UCSD-AML1 (cell line): ENCODE measurements at regions not wholly inside any gene's neighbourhood (a gene's known extent, or its start where the extent isn't known, plus 50 kb on each side); places are given as distances from the start of the nearest gene placed in this dataset.
"Not testable (repeated sequence)": the region's sequence is repeated elsewhere in the genome, so short reads cannot be mapped to it uniquely, and the experiment has no call there.

ENCODE experiments used
- DNase-seq: peaks from one replicate; lab custom pipeline; 2025; ENCODE audit not compliant: unreplicated experiment; lab: John Stamatoyannopoulos, UW

DNA sequence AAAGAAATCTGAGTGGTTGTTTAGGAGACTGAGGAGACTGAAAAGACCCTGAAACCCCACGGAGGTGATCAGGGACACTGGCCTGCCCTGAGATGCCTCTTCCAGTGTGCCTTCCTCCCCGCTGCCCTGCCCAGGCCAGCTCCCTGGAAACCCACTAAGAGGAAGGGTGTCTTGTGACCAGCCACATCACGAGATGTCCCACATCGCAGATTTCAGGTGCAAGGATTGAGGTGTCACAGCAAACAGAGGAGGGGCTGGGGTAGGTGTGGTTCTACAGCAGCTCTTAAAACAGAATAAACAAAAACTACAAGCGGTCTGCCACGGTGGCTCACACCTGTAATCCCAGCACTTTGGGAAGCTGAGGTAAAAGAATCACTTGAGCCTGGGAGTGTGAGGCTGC lies 184.3 kb upstream of the C14orf180 start:
- DNase-seq = no peak

DNA sequence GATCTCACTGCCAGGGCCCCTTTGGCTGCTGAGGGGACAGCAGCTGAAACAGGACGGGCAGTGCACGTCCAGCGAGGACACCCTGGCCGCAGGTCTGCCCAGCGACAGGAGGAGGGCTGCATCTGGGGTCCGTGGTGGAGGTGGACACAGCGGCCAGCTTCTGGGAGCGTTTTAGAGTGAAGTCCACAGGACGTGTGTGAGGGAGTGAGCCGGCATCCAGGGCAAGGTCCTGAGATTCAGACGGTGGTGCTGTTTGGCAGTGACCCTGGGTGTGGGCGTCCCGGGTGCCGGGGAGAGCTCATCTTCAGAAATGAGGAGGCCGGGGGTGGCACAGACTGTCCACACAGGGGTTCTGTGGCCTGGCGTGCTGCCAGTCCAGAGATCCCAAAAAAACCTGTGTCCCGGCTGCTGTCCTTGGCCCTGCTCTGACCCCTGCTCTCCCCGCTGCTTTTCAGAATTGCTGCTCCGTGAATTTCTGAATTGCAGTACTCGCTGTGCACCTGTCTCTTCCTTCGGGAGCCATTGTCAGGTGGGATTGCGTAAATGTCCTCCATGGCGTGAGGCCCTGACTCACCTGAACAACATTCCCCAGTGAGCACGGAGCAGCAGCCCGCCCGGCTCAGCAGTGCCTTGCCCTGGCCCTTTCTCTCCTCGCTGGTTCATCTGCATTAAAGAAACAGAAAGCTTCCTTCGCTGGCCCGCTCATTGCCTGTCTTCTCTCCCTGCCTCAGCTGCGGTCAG lies 183.5 kb upstream of the C14orf180 start:
- no peak for DNase-seq

DNA sequence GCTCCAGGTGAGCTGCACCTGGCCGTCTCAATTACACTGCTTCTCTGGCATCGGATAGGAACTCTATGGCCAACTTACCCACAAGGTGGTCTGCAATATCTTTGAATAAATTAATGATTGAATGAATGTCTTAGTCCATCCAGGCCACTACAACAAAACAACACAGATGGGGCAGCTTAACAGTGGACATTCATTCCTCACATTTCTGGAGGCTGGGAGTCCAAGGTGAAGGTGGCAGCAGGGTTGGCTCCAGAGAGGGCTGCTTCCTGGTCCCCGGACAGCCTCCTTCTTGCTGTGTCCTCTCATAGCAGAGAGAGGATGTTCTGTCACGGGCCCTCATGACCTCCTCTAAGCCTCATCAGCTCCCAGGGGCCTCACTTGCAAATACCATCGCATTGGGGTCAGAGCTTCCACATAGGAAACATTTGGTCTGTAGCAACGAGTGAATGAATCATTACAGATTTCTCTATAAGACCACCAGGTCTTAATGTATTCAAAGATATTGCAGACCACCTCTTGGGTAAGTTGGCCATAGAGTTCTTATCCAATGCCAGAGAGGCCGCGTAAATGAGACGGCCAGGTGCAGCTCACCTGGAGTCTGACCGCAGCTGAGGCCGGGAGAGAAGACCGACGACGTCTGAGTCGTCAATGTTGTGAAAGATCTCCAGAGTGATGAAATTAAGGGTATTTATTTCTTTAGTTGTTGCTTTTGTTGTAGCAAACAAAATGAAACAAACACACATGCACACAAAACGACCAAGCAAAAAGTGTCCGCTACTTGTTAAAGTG lies 182.7 kb upstream of the C14orf180 start:
- DNase-seq = no peak

DNA sequence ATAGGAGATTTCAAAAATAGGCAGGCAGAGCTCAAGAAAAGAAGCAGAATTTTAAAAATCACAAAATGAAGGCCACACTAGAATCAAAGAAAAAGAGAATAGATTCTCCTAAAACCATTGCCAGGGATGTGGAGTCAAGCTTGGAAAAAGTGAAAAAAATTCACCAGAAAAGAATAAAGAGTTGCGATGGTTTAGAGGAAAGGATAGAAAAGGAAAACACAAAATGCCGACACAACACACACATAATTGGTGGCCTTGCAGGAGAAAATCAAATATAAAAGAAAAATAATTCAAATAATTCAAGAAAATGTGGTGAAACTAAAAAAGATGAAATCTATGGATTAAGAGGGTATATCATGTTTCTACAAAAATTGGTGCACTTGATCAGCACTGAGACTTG lies 181.6 kb upstream of the C14orf180 start:
- no peak for DNase-seq

DNA sequence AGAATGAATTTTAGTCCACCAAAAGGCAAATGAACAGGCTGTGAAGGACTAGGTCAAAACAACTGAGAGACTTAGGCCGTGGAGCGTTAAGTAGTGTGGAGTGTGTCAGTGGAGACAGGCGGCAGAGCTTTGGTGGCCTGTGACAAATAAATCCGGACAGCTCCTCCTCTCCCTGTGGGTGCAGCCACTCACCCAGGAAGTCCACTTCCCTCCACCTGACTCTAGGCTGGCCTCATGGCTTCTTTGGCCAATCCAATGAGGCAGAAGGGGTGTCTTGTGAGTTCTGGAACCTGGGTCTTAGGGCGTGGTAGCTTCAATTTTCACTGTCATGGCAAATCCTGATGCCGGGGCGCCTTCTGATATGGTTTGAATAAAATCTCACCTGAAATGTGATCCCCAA lies 180.9 kb upstream of the C14orf180 start:
- DNase-seq = no peak

DNA sequence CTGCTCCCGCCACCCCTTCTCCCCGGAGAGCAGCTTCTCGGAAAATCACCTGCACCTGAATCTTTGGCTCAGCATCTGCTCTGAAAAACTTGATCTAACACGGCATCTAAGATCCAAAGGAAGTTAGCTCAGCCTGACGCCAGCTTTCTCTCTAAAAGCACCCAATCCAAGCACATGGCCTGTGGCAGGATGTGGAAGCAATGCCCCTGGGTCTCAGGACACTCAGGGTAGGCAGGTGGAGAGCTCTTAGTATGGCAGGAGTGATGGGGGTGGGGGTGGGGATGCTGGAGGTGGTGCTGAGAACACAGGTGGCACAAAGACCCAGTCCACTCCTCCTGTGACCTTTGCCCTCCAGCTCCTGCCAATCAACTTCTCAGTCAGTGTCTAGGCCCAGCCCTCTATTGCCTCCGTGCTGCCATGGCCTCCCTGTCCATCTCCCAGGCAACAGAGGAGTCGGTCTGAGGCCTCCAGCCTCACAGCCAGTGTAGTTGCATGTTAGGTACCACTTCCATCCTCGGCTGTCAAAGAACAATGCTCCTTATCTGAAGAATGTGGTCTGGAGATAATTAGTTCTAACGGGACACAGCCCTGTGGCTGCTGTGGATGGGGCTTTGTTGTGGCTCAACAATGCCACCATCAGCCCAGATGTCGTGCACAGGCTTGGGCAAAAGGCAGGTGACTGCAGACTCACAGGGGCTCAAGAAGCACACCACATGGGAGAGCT lies 180.0 kb upstream of the C14orf180 start:
- no peak for DNase-seq

DNA sequence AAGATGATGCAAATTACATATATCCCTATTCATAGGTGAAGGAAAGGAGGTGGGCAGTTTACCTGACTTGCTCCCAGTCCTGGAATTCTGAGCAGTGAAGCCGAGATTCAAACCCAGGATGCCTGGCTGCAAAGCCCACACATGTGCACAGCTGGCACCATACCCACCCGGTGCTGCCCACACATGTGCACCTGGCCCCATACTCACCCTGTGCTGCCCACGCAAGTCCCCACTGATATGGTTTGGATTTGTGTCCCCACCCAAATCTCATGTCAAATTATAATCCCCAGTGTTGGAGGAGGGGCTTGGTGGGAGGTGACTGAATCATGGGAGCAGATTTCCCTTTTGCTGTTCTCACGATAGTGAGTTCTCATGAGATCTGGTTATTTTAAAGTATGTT lies 179.2 kb upstream of the C14orf180 start:
- DNase-seq = no peak

DNA sequence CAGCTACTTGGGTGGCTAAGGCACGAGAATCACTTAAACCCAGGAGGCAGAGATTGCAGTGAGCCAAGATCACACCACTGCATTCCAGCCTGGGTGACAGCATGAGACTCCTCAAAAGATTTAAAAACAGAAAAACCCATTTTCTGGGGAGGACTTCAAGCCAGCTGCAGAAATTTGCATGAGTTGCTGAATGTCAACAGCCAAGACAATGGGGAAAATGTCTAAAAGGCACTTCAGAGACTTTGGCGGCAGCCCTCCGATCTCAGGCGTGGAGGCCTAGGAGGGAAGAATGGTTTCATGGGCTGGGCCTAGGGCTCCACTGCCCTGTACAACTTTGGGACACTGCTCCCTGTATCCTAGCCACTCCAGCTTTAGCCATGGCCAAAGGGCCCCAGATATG lies 177.8 kb upstream of the C14orf180 start:
- no peak for DNase-seq

DNA sequence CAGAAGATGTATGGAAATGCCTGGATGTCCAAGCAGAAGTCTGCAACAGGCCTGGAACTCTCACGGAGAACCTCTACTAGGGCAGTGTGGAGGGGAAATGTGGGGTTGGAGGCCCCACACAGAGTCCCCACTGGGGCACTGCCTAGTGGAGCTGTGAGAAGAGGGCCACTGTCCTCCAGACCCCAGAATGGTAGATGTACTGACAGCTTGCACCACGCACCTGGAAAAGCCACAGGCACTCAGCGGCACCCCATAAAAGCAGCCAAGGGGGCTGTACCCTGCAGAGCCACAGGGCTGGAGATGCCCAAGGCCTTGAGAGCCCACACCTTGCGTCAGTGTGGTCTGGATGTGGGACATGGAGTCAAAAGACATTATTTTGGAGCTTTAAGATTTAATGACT lies 177.3 kb upstream of the C14orf180 start:
- DNase-seq = not testable (repeated sequence)

DNA sequence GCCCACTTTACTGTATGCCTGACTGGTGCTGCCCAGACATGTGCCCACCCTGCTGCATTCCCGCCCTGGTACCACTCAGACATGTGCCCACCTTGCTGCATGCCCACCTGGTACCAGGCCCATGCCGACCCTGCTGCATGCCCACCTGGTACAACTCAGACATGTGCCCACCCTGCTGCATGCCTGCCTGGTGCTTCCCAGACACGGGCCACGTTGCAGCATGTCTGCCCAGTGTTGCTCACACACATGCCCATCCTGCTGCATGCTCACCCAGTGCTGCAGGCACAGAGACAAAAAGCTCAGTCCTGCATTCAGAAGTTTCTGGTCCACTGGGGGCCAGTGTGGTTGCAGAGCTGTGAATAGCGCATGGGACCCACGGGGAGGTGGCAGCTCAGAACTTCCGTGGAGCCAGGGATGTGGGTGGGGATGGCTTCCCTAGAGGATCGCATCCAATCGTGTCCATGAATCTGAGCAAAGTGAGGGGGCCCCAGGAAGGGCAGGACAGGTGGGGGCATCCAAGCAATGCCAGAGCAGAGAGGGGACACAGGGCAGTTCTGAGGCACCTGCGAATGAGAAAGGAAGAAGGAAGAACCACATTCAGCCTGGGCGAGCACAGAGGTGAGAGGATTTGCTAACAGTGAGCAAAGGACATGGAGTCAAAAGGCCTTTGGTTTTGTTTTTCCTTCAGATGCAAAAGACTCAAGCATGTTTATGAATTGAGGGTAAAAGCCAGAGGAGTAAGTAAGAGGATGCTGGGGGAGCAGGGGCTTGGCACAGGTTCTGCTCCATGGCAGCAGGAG lies 175.9 kb upstream of the C14orf180 start:
- DNase-seq = no peak

DNA sequence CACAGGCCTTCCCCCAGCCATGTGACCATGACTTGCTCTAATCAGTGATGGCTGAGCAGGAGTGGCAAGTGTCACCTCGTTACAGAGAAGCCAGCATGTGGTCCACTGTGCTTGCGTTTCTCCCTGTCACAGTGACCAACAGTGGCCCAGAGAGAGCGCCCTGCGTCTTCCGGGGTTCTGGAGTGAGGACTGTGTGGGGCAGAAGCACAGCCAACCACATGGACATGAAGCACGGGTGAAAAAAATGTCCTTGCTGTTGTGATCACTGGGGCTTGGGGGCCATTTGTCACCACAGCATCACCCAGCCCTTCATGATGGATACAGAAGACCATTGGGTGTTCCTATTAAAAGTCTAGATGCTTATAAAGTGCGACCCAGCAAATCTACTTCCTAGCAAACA lies 174.6 kb upstream of the C14orf180 start:
- DNase-seq = no peak

DNA sequence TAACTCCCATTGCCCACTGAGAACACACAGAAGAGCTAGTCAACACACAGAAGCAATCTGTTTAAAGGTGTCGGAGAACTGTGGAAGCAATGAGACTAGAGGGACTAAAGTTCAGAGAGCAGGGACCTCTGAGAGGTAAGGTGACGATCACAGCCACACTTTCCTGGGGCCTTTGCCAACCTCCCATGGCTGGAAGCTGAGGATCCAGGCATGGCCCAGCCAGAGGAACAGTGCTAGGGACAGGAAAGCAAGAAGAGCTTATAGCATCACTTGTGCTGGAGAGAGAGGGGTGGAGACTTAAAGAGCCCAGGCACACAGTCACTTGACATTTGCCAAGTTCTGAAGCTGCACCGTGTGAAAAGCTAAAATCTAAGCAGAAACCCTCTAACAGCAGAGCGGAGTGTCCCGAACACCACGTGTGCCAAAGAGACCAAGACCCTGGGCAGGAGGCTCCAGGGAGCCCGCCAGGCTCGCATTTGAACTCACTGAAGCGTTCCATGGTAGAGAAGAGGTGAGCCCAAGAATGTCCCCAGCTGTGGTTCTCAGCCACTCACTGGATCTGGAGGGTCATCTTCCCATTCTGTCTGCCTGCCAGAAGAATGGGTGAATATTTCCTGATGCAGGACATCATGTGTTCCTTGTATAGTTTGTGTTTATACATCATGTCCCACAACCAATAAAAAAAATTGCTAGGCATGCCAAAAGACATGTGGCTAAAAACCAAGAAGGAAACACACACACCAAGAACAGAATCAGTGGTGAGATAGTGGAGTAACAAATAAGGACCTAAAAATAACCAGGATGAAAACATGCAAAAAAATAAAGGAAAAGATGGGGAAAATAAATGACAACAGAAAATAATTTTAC lies 174.0 kb upstream of the C14orf180 start:
- no peak for DNase-seq

DNA sequence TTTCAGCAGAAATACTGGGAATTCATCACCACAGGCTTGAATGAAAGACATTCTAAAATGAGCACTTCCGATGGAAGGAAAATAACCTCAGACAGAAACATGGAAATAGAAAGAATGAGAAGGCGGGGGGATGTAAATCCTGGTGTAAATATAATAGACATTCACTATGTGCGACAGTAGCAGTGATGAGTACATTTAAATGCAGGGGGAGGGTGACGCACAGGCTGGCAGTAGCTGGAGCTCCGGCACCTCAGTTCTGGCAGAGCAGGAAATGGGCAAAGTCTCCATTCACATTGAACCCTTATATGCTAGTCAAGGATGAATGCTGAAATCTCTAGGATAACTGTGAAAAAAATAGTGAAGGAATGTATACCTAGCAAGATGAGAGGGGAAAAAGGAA lies 172.7 kb upstream of the C14orf180 start:
- DNase-seq = no peak

DNA sequence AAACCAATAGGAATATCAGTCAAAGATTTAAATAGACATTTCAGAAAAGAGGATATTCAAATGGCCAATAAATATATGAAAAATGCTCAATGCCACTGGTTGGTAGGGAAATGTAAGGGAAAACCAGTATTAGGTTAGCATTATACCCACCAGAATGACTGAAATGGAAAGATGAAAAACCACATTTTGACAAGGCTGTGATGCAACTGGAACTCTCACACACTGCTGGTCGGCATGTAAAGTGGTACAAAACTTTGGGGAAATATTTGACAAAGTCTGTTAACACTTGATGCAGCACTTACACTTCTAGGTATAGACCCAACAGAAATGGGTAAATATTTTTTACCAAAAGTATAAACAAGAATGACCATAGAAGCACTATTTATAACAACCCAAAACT lies 163.2 kb upstream of the C14orf180 start:
- no peak for DNase-seq

DNA sequence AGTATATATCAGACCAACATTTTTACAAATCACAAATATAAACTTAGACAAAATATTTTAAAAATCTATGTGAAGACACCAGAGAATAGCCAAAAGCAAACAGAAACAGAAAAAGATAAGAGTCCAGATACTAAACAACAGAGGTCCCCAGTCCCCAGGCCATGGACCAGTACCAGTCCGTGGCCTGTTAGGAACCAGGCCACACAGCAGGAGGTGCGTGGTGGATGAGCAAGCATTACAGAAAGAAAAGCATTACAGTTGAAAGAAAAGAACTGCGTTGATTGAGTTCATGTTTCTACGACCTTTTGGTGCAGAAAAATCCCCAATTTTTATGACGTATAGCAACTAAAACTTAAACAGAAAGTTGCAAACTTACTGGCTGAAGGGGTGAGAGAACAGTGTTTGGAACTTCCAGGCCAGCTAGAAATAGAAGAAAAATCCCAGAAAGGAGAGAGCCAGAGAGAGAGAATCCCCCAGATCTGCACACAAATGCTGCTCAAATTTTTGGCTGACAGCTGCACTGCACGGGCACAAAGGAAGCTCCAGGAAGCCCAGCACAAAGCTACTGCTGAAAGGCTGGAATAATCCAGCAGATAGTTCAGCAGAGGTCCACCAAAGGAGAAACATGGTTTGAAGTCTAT lies 159.6 kb upstream of the C14orf180 start:
- no peak for DNase-seq

DNA sequence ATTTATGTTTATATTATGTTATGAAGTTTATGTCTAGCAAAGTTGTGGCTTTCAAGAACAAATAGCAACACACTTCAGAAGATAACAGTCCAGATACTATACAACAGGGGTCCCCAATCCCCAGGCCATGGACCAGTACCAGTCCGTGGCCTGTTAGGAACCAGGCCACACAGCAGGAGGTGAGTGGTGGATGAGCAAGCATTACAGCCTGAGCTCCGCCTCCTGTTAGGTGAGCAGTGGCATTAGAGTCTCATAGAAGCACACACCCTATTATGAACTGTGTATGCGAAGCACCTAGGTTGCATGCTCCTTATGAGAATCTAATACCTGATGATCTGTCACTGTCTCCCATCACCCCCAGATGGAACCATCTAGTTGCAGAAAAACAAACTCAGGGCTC lies 159.0 kb upstream of the C14orf180 start:
- not testable (repeated sequence) for DNase-seq

DNA sequence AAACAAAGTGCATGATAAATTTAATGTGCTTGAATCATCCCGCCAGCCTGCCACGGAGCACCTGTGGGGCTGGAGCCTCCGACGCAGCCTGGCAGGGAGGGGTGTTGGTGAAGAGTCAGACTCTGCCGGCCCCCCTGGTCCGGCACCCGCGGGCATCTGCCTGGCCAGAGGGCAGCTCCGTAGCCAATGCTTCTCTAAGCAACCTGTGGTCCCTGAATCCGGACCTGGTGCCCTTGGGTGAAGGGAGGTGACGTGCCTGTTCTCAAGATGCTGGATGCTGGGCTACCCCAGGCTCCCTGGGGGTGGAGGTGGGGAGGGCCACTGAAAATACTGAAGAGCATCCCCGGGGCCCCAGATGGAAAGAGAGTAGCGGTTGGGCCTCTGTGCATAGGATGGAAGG lies 158.6 kb upstream of the C14orf180 start:
- no peak for DNase-seq

DNA sequence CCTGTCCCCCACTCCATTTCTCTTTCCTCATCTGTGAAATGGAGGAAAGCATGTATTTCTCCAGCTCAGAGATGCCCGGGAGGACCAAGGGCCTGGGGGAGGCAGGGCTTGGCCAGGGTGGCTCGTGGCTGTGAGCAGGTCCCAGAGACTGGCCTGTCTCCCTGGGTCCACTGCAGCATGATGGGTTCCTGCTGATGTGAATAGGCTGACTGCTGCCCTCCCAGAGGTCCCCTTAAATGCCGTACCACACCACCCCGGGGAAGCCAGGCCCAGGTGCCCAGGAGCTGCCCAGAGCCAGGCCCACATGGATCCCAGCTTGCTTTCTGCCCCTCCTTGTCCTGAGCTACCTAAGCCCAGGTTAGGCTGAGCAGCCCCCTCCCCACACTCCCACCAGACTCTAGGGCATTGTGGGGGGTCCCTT lies 158.2 kb upstream of the C14orf180 start:
- DNase-seq = no peak

DNA sequence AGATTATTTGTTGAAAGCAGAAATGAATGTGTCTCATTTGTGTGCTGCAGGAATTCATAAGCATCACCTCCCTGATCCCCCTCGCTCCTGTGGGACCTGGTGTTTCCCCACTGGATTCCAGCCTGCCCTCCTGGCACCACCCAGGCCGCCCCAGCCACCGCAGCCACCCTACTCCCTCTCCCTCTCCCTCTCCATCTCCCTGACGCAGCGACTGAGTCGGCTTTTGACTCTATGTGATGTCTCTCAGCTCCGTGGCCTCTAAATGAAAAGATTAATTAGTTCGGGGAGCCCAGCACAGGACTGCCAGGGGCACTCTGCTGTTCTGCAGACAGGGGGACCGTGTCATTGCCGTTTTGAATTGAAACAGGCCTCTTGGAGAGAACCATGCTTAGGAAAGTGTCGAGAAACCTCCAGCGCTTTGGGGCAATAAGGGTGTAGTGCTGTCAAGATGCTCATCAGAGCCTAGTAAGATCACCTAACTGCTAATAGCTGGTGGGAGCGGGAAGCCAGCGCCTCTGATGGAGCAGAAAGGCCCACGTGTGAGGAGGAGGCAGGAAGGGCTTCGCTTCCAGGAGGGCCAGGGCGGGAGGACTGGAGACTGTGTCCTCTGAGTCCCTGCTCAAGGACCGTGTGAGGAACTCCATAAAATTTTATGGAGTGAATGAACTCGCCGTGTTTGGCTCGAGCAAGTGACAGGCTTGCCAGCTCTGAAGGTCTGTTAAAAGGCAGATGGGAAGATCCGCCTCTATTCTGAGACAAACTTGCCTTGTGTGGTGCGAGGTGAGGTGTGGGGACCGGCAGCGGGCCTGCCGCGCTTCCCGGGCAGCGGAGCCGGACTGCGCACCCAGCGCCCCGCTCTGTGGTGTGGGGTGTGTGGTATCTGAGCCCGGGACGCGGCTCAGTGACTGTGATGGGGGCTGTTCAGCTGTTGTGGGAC lies 157.4 kb upstream of the C14orf180 start:
- no peak for DNase-seq
